IMR-90 (cell line): ENCODE measurements at regions not wholly inside any gene's neighbourhood (a gene's known extent, or its start where the extent isn't known, plus 50 kb on each side); places are given as distances from the start of the nearest gene placed in this dataset.

Source experiments
- ATAC-seq: fragments of 200-7000 bp; cut with Tn5 transposase; 2 replicates; pipeline ENCODE4 v1.9.1; 2020; ENCODE audit warnings: low read depth, mild to moderate bottlenecking, moderate library complexity
- BruUV-seq: library from RNA; stranded (reverse); fragments of 400-500 nt; replicated peaks from 2 replicates; lab custom pipeline; 2021; lab: Mats Ljungman, UMichigan
- CTCF ChIA-PET: fragments of 300-600 bp; formaldehyde crosslinking; extraction: SDS; loops from one replicate; lab custom pipeline; 2021; ENCODE audit warnings: antibody characterized with exemption; lab: Yijun Ruan, JAX
- POLR2A ChIA-PET: fragments of 300-600 bp; sonication (Branson Sonifier 250); formaldehyde crosslinking; loops from one replicate; lab custom pipeline; 2022; ENCODE audit warnings: antibody characterized with exemption; ENCODE audit not compliant: unreplicated experiment; lab: Charles Lee
- DNase-seq: peaks from one replicate; pipeline ENCODE4 v3.0.0; 2013
- H2AFZ ChIP-seq: replicated peaks from 2 replicates; pipeline ENCODE3; 2013; ENCODE audit warnings: low read length, mild to moderate bottlenecking; ENCODE audit not compliant: poor library complexity
- H2AK5ac ChIP-seq: 2 replicates; pipeline ENCODE4 v1.6.1; 2013; ENCODE audit warnings: low read depth, low read length, inconsistent platforms
- H2AK9ac ChIP-seq: replicated peaks from 2 replicates; pipeline ENCODE3; 2013; ENCODE audit warnings: mild to moderate bottlenecking, low read depth, low read length, moderate library complexity; ENCODE audit not compliant: poor library complexity
- H2BK120ac ChIP-seq: 2 replicates; pipeline ENCODE4 v1.6.1; 2013; ENCODE audit warnings: low read depth, low read length, inconsistent platforms
- H2BK15ac ChIP-seq: 3 replicates; pipeline ENCODE4 v1.6.1; 2013; ENCODE audit warnings: low read depth, low read length, inconsistent platforms
- H2BK20ac ChIP-seq: 2 replicates; pipeline ENCODE4 v1.6.1; 2013; ENCODE audit warnings: low read depth, mild to moderate bottlenecking, inconsistent platforms, low read length, moderate library complexity
- H2BK5ac ChIP-seq: 2 replicates; pipeline ENCODE4 v1.6.1; 2013; ENCODE audit warnings: mild to moderate bottlenecking, low read depth, low read length, inconsistent platforms; ENCODE audit not compliant: poor library complexity, severe bottlenecking
- H3K14ac ChIP-seq: replicated peaks from 2 replicates; pipeline ENCODE4 v1.6.1; 2013; ENCODE audit warnings: low read depth, low read length, inconsistent platforms
- H3K18ac ChIP-seq: 2 replicates; pipeline ENCODE4 v1.6.1; 2013; ENCODE audit warnings: low read depth, low read length, control low read depth
- H3K23ac ChIP-seq: 2 replicates; pipeline ENCODE4 v1.6.1; 2013; ENCODE audit warnings: low read depth, low read length, inconsistent platforms
- H3K27ac ChIP-seq: 2 replicates; pipeline ENCODE4 v1.5.1; 2013; ENCODE audit warnings: mild to moderate bottlenecking, control low read depth, low read length; ENCODE audit not compliant: insufficient read depth
- H3K27me3 ChIP-seq: 2 replicates; pipeline ENCODE4 v1.6.1; 2013; ENCODE audit warnings: low read length; ENCODE audit not compliant: control insufficient read depth, insufficient read depth
- H3K36me3 ChIP-seq: 2 replicates; pipeline ENCODE4 v1.6.1; 2013; ENCODE audit warnings: low read length, mixed read lengths; ENCODE audit not compliant: control insufficient read depth, insufficient read depth
- H3K4ac ChIP-seq: 2 replicates; pipeline ENCODE4 v1.6.1; 2013; ENCODE audit warnings: low read depth, low read length, inconsistent platforms
- H3K4me1 ChIP-seq: 2 replicates; pipeline ENCODE4 v1.6.1; 2013; ENCODE audit warnings: low read length, mixed read lengths; ENCODE audit not compliant: control insufficient read depth, insufficient read depth
- H3K4me2 ChIP-seq: 2 replicates; pipeline ENCODE4 v1.6.1; 2013; ENCODE audit warnings: low read depth, mild to moderate bottlenecking, control low read depth, low read length, moderate library complexity
- H3K4me3 ChIP-seq: 2 replicates; pipeline ENCODE4 v1.5.1; 2013; ENCODE audit warnings: low read depth, mild to moderate bottlenecking, control low read depth, low read length, moderate library complexity; ENCODE audit not compliant: insufficient read depth
- H3K56ac ChIP-seq: 2 replicates; pipeline ENCODE4 v1.6.1; 2013; ENCODE audit warnings: low read length, inconsistent platforms; ENCODE audit not compliant: insufficient read depth; ENCODE audit errors: extremely low read depth
- H3K79me1 ChIP-seq, 2 experiments: 2 replicates each; pipeline ENCODE4 v1.6.1; 2013; ENCODE audit warnings: low read length in 2 of 2, inconsistent platforms in 1 of 2, low read depth in 1 of 2
- H3K9ac ChIP-seq: 2 replicates; pipeline ENCODE4 v1.6.1; 2013; ENCODE audit warnings: low read depth, low read length, control low read depth
- H3K9me1 ChIP-seq: 2 replicates; pipeline ENCODE4 v1.6.1; 2013; ENCODE audit warnings: low read length, inconsistent platforms; ENCODE audit not compliant: insufficient read depth
- H3K9me3 ChIP-seq: 2 replicates; pipeline ENCODE4 v1.6.1; 2013; ENCODE audit warnings: low read length; ENCODE audit not compliant: control insufficient read depth, insufficient read depth
- H4K20me1 ChIP-seq: 2 replicates; pipeline ENCODE4 v1.6.1; 2013; ENCODE audit warnings: low read length, inconsistent platforms; ENCODE audit not compliant: insufficient read depth
- H4K5ac ChIP-seq: 2 replicates; pipeline ENCODE4 v1.6.1; 2013; ENCODE audit warnings: mild to moderate bottlenecking, low read depth, low read length, control low read depth
- H4K8ac ChIP-seq, 2 experiments: 2 replicates each; pipeline ENCODE4 v1.6.1; 2013; ENCODE audit warnings: low read depth in 2 of 2, low read length in 2 of 2, control low read depth in 1 of 2, inconsistent platforms in 1 of 2
- H4K91ac ChIP-seq: 2 replicates; pipeline ENCODE4 v1.6.1; 2013; ENCODE audit warnings: low read depth, low read length, inconsistent platforms; ENCODE audit not compliant: insufficient read depth
- BHLHE40 ChIP-seq: fragments of 150-350 bp; IDR thresholded peaks from 2 replicates; pipeline ENCODE4 v1.6.1; 2016; ENCODE audit warnings: mild to moderate bottlenecking, low read depth, low read length
- CEBPB ChIP-seq: IDR thresholded peaks from 2 replicates; pipeline ENCODE4 v1.6.1; 2012; ENCODE audit warnings: low read depth, low read length, improper control_type of control experiment
- CHD1 ChIP-seq: IDR thresholded peaks from 2 replicates; pipeline ENCODE4 v1.6.1; 2012; ENCODE audit warnings: low read depth, low read length, improper control_type of control experiment
- FOS ChIP-seq: fragments of 150-350 bp; IDR thresholded peaks from 2 replicates; pipeline ENCODE4 v1.6.1; 2016; ENCODE audit warnings: low read depth, low read length
- MAFK ChIP-seq: IDR thresholded peaks from 2 replicates; pipeline ENCODE4 v1.6.1; 2012; ENCODE audit warnings: low read depth, low read length, improper control_type of control experiment
- MAZ ChIP-seq: IDR thresholded peaks from 2 replicates; pipeline ENCODE4 v1.6.1; 2012; ENCODE audit warnings: low read depth, mild to moderate bottlenecking, low read length, improper control_type of control experiment, moderate library complexity, borderline replicate concordance
- MXI1 ChIP-seq: IDR thresholded peaks from 2 replicates; pipeline ENCODE4 v1.6.1; 2012; ENCODE audit warnings: low read depth, mild to moderate bottlenecking, low read length, moderate library complexity, borderline replicate concordance
- NFE2L2 ChIP-seq: fragments of 150-350 bp; IDR thresholded peaks from 2 replicates; pipeline ENCODE4 v1.6.1; 2016; ENCODE audit warnings: low read depth, mild to moderate bottlenecking, low read length
- POLR2A ChIP-seq: IDR thresholded peaks from 2 replicates; pipeline ENCODE4 v1.6.1; 2012; ENCODE audit warnings: mild to moderate bottlenecking, low read depth, low read length
- RAD21 ChIP-seq: IDR thresholded peaks from 2 replicates; pipeline ENCODE4 v1.6.1; 2012; ENCODE audit warnings: low read length, improper control_type of control experiment
- RCOR1 ChIP-seq: IDR thresholded peaks from 2 replicates; pipeline ENCODE4 v1.6.1; 2012; ENCODE audit warnings: mild to moderate bottlenecking, low read length, improper control_type of control experiment; ENCODE audit not compliant: insufficient replicate concordance
- RFX5 ChIP-seq: IDR thresholded peaks from 2 replicates; pipeline ENCODE4 v1.8.0; 2012; ENCODE audit warnings: low read depth, mild to moderate bottlenecking, low read length, moderate library complexity
- SMC3 ChIP-seq: fragments of 150-350 bp; IDR thresholded peaks from 2 replicates; pipeline ENCODE4 v1.6.1; 2016; ENCODE audit warnings: low read depth, mild to moderate bottlenecking, antibody characterized with exemption, low read length, moderate library complexity
- WGBS, 2 experiments: methylation state at CpG; one replicate each; pipeline versions ENCODE4 v1.1.5 to v1.1.7; 2013; ENCODE audit warnings: missing lambda C conversion rate in 2 of 2; ENCODE audit not compliant: insufficient read length in 1 of 2; ENCODE audit errors: extremely low coverage in 2 of 2; 5-methylcytosine and 5-hydroxymethylcytosine counted together
- dilution Hi-C: fragments of 300-500 bp; cut with HindIII; formaldehyde crosslinking; loops from one replicate; pipeline ENCODE4 v1.14.3; 2018; ENCODE audit warnings: low sequenced_read_pairs; ENCODE audit not compliant: unreplicated experiment
- in situ Hi-C: fragments of 300-500 bp; cut with MboI; formaldehyde crosslinking; loops from 3 replicates; pipeline ENCODE4 v1.14.3; 2019; ENCODE audit warnings: low sequenced_read_pairs, inconsistent platforms, mixed read lengths
- intact Hi-C: fragments of 100-400 bp; cut with micrococcal nuclease; formaldehyde crosslinking; loops from 2 replicates; pipeline ENCODE4 v1.10.0; 2022
- TF ChIP-seq, protein P1 (sequence below): fragments of 150-350 bp; IDR thresholded peaks from 2 replicates; pipeline ENCODE4 v1.6.1; 2017; ENCODE audit warnings: mild to moderate bottlenecking, antibody characterized with exemption, low read length, low read depth
- TF ChIP-seq, protein P2 (sequence below): conservative IDR thresholded peaks from 2 replicates; pipeline ENCODE4 v1.5.1; 2012; ENCODE audit warnings: mild to moderate bottlenecking, low read depth, low read length, improper control_type of control experiment
- TF ChIP-seq, protein P3 (sequence below): fragments of 150-350 bp; IDR thresholded peaks from 2 replicates; pipeline ENCODE4 v1.6.1; 2016; ENCODE audit warnings: low read depth, mild to moderate bottlenecking, low read length, moderate library complexity, borderline replicate concordance

DNA sequence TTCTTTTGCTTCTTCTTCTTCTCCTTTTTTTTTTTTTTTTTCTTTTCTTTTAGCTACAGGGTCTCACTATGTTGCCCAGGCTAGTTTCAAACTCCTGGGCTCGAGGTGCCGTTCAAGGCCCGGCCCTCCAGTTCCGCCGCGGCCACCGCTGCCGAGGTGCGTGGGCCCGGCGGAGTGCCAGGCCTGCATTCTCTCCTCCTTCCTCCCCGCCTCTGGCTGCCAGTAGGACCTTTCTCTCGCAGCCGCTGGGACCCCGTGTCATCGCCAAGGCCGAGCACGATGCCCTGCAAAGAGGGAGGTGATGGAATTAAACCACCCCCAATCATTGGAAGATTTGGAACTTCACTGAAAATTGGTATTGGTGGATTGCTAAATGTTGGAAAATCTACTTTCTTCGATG lies 195.8 kb downstream of the CDRT15L2 start:
- POLR2A ChIA-PET, result no interaction called here
- TF ChIP-seq RFX5 (no peak), SMC3 (no peak), MAZ (no peak), RCOR1 (no peak), CEBPB (no peak), MXI1 (no peak), BHLHE40 (no peak), CHD1 (no peak), MAFK (no peak), NFE2L2 (no peak), FOS (no peak), POLR2A (no peak), RAD21 (no peak)
- TF ChIP-seq, protein P1, sequence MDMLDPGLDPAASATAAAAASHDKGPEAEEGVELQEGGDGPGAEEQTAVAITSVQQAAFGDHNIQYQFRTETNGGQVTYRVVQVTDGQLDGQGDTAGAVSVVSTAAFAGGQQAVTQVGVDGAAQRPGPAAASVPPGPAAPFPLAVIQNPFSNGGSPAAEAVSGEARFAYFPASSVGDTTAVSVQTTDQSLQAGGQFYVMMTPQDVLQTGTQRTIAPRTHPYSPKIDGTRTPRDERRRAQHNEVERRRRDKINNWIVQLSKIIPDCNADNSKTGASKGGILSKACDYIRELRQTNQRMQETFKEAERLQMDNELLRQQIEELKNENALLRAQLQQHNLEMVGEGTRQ, result no peak
- TF ChIP-seq, protein P2, sequence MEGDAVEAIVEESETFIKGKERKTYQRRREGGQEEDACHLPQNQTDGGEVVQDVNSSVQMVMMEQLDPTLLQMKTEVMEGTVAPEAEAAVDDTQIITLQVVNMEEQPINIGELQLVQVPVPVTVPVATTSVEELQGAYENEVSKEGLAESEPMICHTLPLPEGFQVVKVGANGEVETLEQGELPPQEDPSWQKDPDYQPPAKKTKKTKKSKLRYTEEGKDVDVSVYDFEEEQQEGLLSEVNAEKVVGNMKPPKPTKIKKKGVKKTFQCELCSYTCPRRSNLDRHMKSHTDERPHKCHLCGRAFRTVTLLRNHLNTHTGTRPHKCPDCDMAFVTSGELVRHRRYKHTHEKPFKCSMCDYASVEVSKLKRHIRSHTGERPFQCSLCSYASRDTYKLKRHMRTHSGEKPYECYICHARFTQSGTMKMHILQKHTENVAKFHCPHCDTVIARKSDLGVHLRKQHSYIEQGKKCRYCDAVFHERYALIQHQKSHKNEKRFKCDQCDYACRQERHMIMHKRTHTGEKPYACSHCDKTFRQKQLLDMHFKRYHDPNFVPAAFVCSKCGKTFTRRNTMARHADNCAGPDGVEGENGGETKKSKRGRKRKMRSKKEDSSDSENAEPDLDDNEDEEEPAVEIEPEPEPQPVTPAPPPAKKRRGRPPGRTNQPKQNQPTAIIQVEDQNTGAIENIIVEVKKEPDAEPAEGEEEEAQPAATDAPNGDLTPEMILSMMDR, result no peak
- TF ChIP-seq, protein P3, sequence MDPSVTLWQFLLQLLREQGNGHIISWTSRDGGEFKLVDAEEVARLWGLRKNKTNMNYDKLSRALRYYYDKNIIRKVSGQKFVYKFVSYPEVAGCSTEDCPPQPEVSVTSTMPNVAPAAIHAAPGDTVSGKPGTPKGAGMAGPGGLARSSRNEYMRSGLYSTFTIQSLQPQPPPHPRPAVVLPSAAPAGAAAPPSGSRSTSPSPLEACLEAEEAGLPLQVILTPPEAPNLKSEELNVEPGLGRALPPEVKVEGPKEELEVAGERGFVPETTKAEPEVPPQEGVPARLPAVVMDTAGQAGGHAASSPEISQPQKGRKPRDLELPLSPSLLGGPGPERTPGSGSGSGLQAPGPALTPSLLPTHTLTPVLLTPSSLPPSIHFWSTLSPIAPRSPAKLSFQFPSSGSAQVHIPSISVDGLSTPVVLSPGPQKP, result no peak
- H3K4me2 ChIP-seq, result no peak overlapping the region

More for the DNA sequence above, 195.8 kb downstream of the CDRT15L2 start:
- H2AFZ ChIP-seq, result no peak overlapping the region
- WGBS, 2 experiments, result no CpG with 5 or more reads among the region's 19 CpGs
- no peaks in the 10 kb centered on the region for H3K9me1 ChIP-seq
- no peak overlapping the region for H3K4ac ChIP-seq
- no peak overlapping the region for H3K14ac ChIP-seq
- H3K27ac ChIP-seq, result no peak overlapping the region
- H2BK15ac ChIP-seq, result no peak overlapping the region
- no peak overlapping the region for H2AK5ac ChIP-seq
- H3K9me3 ChIP-seq, result no peaks in the 10 kb centered on the region
- no peak overlapping the region for H3K56ac ChIP-seq
- no peak overlapping the region for H3K9ac ChIP-seq
- in situ Hi-C loops (no loop called here), intact Hi-C loops (no loop called here), dilution Hi-C loops (no loop called here)
- H4K20me1 ChIP-seq, result no peaks in the 10 kb centered on the region
- H2BK5ac ChIP-seq, result no peak overlapping the region
- H4K5ac ChIP-seq, result no peak overlapping the region
- H2AK9ac ChIP-seq, result no peak overlapping the region
- no peaks in the 10 kb centered on the region for H3K36me3 ChIP-seq
- BruUV-seq, result no TSS peak
- ATAC-seq (no peak), DNase-seq (no peak)
- H2BK20ac ChIP-seq, result no peak overlapping the region
- no peaks in the 10 kb centered on the region for H3K79me1 ChIP-seq
- H3K18ac ChIP-seq, result no peak overlapping the region
- no peaks in the 10 kb centered on the region; the same call in 1 of the 2 replicates for H3K27me3 ChIP-seq
- CTCF ChIA-PET, result no interaction called here
- no peak overlapping the region for H3K23ac ChIP-seq
- H3K4me1 ChIP-seq, result no peaks in the 10 kb centered on the region
- H4K8ac ChIP-seq, result no peak overlapping the region
- no peak overlapping the region for H3K4me3 ChIP-seq
- no peak overlapping the region for H4K91ac ChIP-seq
- H2BK120ac ChIP-seq, result no peak overlapping the region
